Frontal cortex (tissue), 3 donors: ENCODE measurements at regions not wholly inside any gene's neighbourhood (a gene's known extent, or its start where the extent isn't known, plus 50 kb on each side); places are given as distances from the start of the nearest gene placed in this dataset.
A peak's percentile ranks its signal among the peaks of the same experiment; 100 is the strongest.
"Not testable (repeated sequence)": the region's sequence is repeated elsewhere in the genome, so short reads cannot be mapped to it uniquely, and the experiment has no call there.

Source experiments
- DNase-seq, 2 donors: peaks; one replicate each; pipeline ENCODE4 v3.0.0; 2012; ENCODE audit warnings: low spot score in 2 of 2
- FAIRE-seq: peaks from 2 replicates; lab custom pipeline; 2012; peaks lifted over from hg19 to GRCh38; lab: Jason Lieb, UNC
- donor health status: control.
- donor health status: control.
- donor health status: control.

DNA sequence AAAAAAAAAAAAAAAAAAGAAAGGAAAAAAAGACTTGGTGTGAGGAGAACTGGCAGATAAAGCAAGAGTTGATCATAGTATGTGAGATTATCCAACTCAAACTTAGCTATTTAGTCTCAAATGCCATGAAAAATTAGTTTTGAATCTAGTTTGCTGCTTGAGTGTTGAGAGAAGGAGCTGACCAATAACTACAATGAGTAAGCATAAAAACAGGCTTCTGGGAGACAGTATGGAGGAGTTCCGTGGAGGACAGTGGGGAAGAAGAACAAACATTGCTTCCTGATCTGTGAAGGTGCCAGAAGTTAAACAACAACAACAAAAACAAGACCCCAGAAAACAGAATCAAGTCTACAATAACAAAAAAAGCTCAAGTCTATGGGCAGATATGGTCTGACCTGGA lies 317.1 kb upstream of the POT1 start:
- FAIRE-seq: no peak
- no peak for DNase-seq

DNA sequence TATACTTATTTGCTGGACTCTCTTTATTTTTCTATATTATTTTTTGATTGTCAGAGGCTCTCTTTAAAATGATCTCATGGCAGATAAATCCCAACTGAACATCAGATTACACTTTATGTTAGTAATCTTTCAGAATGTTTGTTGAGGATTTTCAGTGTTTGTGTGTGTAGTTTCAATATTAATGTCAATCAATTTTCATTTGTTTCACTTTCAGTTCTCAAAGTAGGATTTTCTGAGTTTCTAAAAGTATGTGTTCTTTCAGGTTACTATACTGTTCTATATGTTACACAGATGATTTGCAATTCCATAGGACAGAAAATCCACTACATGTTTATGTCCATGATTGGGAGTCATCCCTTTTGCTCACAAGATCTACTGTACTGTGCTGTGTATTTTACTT lies 311.9 kb upstream of the POT1 start:
- DNase-seq (no peak), FAIRE-seq (no peak)

DNA sequence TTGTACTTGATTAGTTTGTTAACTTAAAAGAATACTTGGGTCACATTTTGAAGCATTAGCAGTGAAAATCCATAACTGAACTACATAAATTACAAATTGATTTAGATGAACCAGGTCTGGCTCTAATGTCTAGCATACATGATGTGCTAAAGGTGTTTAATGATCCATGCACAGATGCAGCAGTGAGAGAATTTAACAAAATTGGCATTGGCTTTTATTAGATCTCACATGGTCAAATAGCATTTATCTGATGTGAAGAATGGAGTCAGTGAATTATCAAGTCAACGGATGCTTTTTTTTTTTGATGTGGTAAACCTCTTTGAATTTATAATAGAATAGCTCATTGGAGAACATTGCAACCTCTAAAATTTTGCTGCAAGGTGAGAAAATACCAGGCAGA lies 293.0 kb upstream of the POT1 start:
- no peak for FAIRE-seq
- no peak for DNase-seq

DNA sequence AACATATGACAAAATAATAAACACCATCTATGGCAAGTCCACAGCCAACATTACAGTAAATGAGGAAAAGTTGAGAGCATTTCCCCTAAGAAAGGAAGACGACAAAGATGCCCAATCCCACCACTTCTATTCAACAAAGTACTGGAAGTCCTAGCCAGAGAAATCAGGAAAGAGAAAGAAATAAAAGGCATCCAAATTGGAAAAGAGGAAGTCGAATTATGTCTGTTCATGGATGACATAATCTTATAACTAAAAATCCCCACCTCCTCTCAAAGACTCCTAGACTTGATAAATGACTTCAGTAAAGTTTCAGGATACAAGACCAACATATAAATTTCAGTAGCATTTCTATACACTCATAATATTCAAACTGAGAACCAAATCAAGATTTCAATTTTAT lies 288.5 kb upstream of the POT1 start:
- DNase-seq (no peak), FAIRE-seq (no peak)

DNA sequence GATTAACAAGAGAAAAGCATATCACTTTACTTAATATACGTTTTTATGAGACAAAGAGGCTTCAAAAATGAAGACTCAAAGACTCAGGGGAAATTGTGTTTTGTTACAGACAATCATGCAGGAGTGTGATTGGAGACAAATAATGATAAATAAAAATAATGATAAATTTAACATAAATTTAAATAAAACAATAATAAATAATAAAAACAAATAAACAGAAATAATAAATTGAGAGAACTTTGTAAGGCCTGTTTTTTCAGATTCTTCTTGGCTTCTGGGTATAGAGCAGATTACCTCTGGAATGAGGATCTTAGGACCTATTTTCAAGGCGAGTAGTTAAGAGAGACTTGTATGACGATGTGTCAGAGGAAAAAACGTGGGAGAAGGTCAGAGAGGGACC lies 271.4 kb upstream of the POT1 start:
- no peak for FAIRE-seq
- no peak for DNase-seq

DNA sequence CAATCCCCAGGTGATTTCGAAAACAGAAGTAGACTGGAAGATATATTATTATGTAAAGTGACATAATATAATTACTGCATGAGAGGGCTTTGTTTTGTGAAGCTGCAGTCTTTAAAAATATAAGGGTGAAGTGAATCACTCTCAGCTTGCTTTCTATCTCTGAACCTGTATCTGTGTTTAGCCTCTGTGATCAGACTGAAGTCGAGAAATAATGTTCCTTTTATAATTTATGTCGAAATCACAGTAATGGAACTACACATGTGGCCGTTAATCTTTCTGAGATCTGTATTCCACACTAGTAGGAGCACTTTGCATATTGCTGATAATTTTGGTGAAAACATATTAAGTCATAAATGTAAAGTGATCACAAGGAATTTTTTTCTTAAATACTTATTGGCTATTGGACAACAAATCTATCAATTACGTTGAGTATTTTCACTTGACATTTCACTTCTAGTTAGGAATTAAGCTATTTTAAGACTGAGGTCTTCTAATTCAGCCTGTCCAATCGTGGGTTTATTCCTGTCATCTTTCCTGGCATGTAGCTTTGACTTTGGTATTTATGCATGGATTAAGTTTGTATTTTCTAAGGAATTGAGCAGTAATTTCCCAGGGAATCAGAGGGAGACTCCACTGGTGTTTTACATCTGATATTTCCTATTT lies 268.2 kb upstream of the POT1 start:
- FAIRE-seq (no peak), DNase-seq (no peak)

DNA sequence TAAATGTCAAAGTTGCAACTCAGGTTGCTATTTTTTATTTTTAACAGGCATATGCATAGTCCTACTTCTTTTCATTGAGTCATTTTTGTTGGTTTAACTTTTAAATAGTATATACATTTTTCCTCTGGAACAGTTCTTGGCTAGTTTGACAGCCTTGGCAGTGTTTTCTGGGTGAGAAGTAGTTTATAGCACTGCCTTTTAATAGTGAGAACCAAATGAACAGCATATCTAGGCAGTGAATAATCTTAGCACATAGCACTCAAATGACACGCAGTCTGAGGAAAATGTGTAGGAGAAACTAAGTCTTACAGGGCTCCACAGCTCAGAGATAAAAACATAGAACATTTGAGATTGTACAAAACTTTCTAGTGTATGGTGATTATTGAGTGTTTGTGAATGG lies 265.5 kb upstream of the POT1 start:
- no peak for FAIRE-seq

DNA sequence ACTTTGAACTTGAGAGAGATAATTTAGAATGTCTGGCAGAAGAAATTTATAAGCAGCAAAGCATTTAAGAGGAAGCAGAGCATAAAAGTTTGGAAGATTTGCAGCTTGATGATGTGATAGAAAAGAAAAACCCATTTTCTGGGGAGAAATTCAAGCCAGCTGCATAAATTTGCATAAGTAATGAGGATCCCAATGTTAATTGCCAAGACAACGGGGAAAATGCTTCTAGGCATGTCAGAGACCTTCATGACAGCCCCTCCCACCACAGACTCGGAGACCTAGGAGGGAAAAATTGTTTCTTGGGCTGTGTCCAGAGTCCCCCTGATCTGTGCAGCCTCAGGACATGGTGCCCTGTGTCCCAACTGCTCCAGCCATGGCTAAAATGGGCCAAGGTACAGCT lies 263.6 kb upstream of the POT1 start:
- FAIRE-seq: no peak
- no peak for DNase-seq

More for the DNA sequence above, 265.5 kb upstream of the POT1 start:
- DNase-seq: peak in 1 of 2 donors; percentile 2

DNA sequence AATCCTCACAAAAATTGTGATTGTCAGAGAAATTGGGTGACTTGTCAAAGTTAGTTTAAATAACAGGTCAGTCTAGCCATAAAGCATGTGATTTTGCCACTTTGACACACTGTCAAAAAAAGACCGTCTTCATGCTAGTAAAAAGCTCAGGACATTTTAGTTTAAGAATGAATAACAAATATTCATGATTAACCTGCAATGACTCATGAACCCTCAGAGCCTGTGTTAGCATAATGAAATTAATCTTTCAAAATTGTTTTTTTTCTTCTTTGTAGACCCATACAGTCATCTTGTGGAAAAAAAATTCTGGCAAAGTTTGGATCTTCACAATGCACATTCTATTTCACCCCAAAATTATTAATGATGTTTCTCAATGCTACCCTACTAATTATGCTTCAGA lies 255.2 kb upstream of the POT1 start:
- FAIRE-seq: no peak

DNA sequence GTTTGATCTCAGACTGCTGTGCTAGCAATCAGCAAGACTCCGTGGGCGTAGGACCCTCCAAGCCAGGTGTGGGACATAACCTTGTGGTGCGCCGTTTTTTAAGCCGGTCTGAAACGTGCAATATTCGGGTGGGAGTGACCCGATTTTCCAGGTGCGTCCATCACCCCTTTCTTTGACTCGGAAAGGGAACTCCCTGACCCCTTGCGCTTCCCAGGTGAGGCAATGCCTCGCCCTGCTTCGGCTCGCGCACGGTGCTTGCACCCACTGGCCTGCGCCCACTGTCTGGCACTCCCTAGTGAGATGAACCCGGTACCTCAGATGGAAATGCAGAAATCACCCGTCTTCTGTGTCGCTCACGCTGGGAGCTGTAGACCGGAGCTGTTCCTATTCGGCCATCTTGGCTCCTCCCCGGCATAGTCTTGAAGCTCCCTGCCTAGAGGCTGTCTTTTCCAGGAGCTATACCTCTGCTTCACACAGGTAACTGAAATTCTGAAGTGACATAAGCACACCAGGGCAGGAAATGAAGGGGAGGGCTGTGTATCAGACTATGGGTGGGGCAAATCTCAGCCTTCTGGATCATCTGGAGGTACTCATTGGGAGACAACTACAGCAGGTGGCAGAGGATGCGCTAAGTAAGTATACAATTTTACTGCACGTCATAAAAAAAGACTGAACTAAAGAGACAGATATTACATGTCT lies 252.1 kb upstream of the POT1 start:
- not testable (repeated sequence) for DNase-seq, FAIRE-seq

More for the DNA sequence above, 255.2 kb upstream of the POT1 start:
- DNase-seq: no peak

DNA sequence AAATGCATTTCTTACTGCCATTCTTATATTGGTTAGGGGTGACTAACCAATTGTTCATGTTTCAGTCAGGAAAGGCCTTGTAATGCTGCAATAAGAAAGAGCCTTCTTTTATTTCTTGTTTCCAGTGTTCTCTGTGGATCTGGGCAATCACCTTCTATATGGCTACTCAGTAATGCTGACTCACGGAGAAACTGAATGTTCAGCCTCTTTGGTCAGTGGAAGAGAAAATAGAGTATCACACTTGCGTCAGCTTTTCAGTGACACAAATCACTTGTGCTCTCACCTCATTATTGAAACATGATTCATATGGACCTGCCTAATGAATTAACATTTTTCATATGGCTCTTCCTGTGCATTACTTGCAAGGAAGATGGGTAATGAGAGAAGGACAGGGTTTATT lies 243.9 kb upstream of the POT1 start:
- no peak for FAIRE-seq

DNA sequence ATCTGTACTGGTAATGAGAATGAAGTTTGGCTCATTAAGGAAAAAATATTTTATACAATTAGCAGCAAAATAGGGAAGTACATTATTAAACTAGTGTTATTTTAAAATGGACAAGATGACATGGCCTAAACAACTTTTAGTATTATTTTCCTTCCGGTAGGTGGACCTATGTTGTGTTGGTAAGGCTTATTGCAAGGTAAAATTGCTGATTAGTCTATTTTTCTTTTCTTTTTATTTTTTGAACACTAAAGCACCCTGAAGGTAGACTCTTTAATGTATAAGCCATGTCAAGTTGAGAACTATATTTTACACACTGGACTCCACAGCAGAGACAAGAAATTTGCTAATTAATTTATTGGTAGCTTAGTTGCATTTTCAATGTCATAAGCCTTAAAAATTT lies 239.5 kb upstream of the POT1 start:
- FAIRE-seq (no peak), DNase-seq (no peak)

More for the DNA sequence above, 243.9 kb upstream of the POT1 start:
- no peak for DNase-seq

DNA sequence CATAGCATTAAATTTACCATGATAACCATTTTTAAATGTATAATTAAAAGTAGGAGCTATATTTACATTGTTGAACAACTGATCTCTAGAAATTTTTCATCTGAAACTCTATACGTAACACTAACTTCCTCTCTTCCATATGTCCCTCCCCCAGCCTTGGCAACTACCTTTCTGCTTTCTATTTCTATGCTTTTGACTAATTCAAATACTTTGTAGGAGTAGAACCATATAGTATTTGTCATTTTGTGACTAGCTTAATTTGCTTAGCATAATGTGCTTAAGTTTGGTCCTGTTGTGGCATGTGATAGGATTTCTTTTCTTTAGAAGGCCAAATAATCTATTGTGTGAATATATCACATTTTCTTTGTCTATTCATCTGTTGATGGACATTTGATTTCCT lies 225.3 kb upstream of the POT1 start:
- no peak for DNase-seq
- no peak for FAIRE-seq

DNA sequence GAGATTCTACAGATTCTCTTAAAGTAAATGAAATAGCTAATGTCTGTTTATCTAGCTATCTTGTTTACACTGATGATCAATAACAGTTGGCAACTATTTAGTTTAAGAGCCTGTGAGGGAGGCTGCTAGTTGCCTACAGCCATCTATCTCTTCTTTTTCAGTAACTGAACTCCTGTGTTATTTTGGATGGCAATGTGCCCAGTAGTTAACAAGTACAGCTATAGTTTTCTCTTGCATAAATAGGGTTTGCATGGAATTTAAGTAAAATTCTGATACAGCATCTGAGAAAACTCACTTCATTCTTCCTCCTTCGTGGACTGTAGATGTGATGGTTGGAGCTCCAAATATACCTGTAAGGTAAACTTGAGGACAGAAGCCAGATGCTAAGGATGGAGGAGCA lies 219.5 kb upstream of the POT1 start:
- DNase-seq: no peak
- no peak for FAIRE-seq

DNA sequence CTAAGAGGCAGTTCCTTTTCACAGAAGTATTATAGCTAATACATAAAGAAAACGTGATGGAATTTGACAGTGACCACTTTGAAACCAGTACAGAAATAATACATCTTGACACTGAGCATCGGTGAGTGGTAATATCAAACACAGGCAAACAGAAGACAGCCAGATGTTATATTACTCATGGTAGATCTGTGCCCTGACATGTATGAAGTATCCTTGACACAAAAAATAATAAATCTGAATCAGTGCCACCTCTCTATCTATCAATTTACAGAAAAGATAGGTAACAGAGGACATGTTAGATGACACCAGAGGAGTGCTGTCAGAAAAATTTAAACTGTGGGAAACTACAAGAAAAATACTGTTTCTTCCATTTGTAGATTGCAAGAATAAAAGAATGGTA lies 217.4 kb upstream of the POT1 start:
- no peak for DNase-seq
- FAIRE-seq: no peak

DNA sequence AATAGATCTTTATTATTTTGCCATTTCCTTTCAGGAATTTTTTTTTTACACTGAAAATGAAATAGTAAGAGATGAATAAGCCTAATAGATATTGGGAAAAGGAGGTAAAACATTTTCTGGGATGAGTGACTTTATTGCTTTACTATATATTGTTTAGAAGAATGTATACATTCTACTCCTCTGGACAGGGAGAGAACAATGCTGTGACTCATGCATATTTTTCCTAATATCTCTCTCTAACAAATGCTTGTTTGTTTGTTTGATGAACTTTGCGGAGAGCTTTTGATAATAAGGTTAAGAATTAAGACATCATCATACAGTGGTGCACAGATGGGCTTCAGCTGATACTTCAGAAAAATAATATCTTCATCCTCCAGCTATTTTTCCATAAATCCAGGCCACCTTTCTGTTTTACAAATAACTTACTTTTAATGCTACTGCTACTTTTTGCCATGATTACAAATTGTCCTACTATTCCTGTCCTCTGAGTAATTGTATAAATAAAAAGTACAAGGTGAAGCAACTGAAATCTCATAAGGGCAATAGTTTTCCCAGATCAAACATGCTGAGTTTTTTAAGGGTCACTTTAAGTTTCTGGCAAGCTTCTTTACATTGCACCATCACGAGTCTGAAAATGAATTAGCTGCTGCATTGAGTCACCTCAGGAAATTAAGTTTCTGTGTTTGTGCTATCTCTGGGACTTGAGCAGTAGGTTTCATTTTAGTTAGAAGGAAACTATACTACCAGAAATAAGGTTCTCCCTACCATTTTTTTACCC lies 207.3 kb upstream of the POT1 start:
- FAIRE-seq: no peak
- DNase-seq: no peak

DNA sequence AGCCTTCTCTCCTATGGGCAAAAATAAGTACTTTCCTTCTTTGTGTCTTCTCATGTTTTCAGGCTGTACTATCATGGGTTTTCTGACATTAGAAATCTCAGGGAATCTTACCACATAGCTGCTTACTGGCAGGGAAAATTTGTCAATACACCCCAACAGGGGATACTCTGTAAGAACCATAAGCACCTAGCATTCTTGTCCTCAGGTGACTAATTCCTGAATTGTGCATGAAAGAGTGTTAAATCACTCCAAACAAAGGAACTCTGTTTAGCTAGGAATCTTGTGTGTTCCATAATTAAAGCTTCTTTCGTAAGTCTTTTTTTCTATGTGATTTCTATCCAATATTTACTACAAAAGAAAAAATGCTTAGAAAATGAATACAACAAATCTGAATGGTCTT lies 206.7 kb upstream of the POT1 start:
- no peak for FAIRE-seq
- DNase-seq: no peak

DNA sequence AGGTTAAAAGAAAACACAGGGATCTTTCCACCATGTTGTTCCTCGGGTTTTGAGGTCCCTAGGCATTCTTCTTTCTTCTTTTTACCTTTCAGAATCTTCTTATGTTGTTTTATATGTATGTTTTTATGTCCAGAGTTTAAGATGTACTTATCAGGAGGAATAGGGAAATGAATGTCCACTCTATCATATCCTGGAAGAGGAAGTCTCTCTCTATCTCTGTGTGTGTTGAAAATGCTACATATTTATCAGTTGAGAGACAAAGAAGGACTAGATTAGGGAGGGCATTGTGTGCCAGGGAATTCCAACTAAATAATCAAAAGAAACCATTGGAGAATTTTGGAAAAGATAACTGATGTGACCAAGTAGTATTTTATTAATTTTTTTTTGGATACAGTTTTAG lies 200.5 kb upstream of the POT1 start:
- DNase-seq (no peak), FAIRE-seq (no peak)

DNA sequence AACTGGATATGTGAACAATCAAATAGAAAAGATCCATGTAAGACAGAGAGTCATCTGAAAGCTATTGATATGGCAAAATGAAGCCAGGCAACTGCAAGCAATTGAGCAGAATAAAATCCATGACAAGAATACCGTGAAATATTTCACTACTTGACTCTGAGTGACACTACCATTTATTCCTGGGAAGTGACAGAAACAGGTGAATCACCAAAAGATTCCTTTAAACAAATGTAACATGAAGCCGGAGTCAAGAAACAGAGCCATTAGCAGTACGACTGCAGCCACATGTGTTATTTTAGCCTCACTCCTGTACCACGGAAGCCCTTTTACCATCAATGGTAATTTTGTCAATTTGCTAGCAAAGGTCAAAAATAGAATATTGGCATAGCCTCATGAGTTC lies 197.7 kb upstream of the POT1 start:
- DNase-seq (no peak), FAIRE-seq (no peak)

DNA sequence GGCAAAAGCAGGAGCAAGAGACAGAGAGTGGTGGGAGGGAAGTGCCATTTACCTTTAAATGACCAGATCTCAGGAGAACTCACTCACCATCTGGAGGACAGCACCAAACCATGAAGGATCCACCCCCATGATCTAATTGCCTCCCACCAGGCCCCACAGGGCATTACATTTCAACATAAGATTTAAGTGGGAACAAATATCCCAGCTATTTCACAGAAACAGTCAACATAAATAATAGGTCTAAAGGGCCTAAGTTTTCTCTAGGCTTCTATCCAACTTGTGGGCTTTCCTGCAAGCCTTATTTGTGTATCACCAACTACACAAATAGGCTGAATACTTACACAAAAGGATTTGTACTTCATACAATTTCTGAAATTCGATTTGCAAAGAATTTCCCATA lies 196.8 kb upstream of the POT1 start:
- no peak for DNase-seq
- no peak for FAIRE-seq

DNA sequence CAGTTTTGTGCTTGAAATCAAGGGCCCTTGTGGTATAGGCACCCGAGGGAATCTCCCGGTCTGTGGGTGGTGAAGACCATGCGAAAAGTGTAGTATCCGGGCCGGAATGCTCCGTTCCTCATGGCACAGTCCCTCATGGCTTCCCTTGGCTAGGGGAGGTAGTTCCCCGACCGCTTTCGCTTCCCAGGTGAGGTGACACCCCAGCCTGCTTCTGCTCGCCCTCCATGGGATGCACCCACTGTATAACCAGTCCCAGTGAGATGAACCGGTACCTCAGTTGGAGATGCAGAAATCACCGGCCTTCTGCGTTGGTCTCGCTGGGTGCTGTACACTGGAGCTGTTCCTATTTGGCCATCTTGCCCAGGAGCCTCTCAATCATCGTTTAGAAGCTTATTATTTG lies 195.7 kb upstream of the POT1 start:
- no peak for FAIRE-seq
- no peak for DNase-seq
